A549 (cell line): ENCODE measurements at regions not wholly inside any gene's neighbourhood (a gene's known extent, or its start where the extent isn't known, plus 50 kb on each side); places are given as distances from the start of the nearest gene placed in this dataset.

Experiments used
- ATAC-seq, 2 experiments: fragments of 200-7000 bp in 1 of 2; fragments of >200 bp in 1 of 2; cut with Nextera tagmentation in 1 of 2; cut with Tn5 transposase in 1 of 2; 3 replicates each; pipeline versions ENCODE4 v1.8.0 to v1.9.1; 2018 to 2020; ENCODE audit warnings: mild to moderate bottlenecking in 1 of 2, moderate library complexity in 1 of 2
- CTCF ChIA-PET: fragments of 300-600 bp; sonication (Branson Sonifier 250); formaldehyde crosslinking; extraction: SDS; loops from one replicate; lab custom pipeline; 2021; ENCODE audit warnings: antibody characterized with exemption, inconsistent platforms; lab: Yijun Ruan, JAX
- POLR2A ChIA-PET: fragments of 350-600 bp; formaldehyde crosslinking; extraction: SDS; loops from one replicate; lab custom pipeline; 2021; ENCODE audit warnings: antibody characterized with exemption, inconsistent platforms; lab: Yijun Ruan, JAX
- DNase-seq, 2 experiments: peaks; one replicate each; pipeline versions ENCODE4 v3.0.0 to v3.0.0-alpha.2; 2011 to 2016; ENCODE audit warnings: low read depth in 1 of 2, low spot score in 1 of 2
- FAIRE-seq: peaks from 2 replicates; lab custom pipeline; 2011; peaks lifted over from hg19 to GRCh38; lab: Jason Lieb, UNC
- H3K27ac ChIP-seq, 2 experiments: fragments of >200 bp; sonication (Bioruptor Twin); formaldehyde crosslinking; 3 replicates each; pipeline ENCODE4 v1.5.1; 2016 to 2017
- H3K4me1 ChIP-seq: fragments of >200 bp; sonication (Bioruptor Twin); formaldehyde crosslinking; 3 replicates; pipeline ENCODE4 v1.6.1; 2016
- H3K4me2 ChIP-seq: fragments of >200 bp; sonication (Bioruptor Twin); formaldehyde crosslinking; 3 replicates; pipeline ENCODE4 v1.6.1; 2016
- H3K4me3 ChIP-seq: fragments of >200 bp; sonication (Bioruptor Twin); formaldehyde crosslinking; 3 replicates; pipeline ENCODE4 v1.5.1; 2016
- H3K9me3 ChIP-seq: fragments of >200 bp; sonication (Bioruptor Twin); formaldehyde crosslinking; 3 replicates; pipeline ENCODE4 v1.6.1; 2016
- BCL3 ChIP-seq: fragments of >200 bp; sonication (Bioruptor Twin); formaldehyde crosslinking; IDR thresholded peaks from 3 replicates; pipeline ENCODE4 v1.6.1; 2016
- BHLHE40 ChIP-seq: IDR thresholded peaks from 2 replicates; pipeline ENCODE4 v1.6.1; 2012; ENCODE audit warnings: low read depth, low read length, inconsistent platforms
- CHD2 ChIP-seq: fragments of 150-350 bp; IDR thresholded peaks from 2 replicates; pipeline ENCODE4 v1.6.1; 2014; ENCODE audit warnings: low read length; ENCODE audit not compliant: partially characterized antibody
- E2F6 ChIP-seq: IDR thresholded peaks from 2 replicates; pipeline ENCODE4 v1.6.1; 2012; ENCODE audit warnings: low read depth, borderline replicate concordance
- ESRRA ChIP-seq: fragments of 150-350 bp; IDR thresholded peaks from 2 replicates; pipeline ENCODE4 v1.6.1; 2014; ENCODE audit warnings: mild to moderate bottlenecking, low read length, borderline replicate concordance
- FOSL2 ChIP-seq, 2 experiments: fragments of 450-650 bp in 1 of 2; fragments of >200 bp in 1 of 2; sonication (Bioruptor Twin) in 1 of 2; formaldehyde crosslinking; IDR thresholded peaks; 2 replicates each; pipeline versions ENCODE4 v1.5.0 to v1.6.1; 2016 to 2020; ENCODE audit warnings: mild to moderate bottlenecking in 1 of 2, moderate library complexity in 1 of 2
- HDAC2 ChIP-seq: fragments of 200-600 bp; sonication (generic); IDR thresholded peaks from 2 replicates; pipeline ENCODE4 v1.6.1; 2016
- HOXB5 ChIP-seq: fragments of 250-450 bp; sonication (Bioruptor Pico); IDR thresholded peaks from 2 replicates; pipeline ENCODE4 v1.5.0; 2020; ENCODE audit warnings: mild to moderate bottlenecking, moderate library complexity
- KDM1A ChIP-seq: fragments of 200-600 bp; sonication (generic); IDR thresholded peaks from 2 replicates; pipeline ENCODE4 v1.6.1; 2016; ENCODE audit warnings: low read depth, mild to moderate bottlenecking
- KDM5A ChIP-seq: fragments of 200-600 bp; sonication (generic); IDR thresholded peaks from 2 replicates; pipeline ENCODE4 v1.6.1; 2016; ENCODE audit warnings: antibody characterized with exemption, mild to moderate bottlenecking
- MAX ChIP-seq: IDR thresholded peaks from 2 replicates; pipeline ENCODE4 v1.6.1; 2012
- RAD21 ChIP-seq, 2 experiments: fragments of >200 bp in 1 of 2; sonication (Bioruptor Twin) in 1 of 2; formaldehyde crosslinking in 1 of 2; IDR thresholded peaks in 1 of 2; conservative IDR thresholded peaks in 1 of 2; 2 replicates in 1 of 2; 3 replicates in 1 of 2; pipeline ENCODE4 v1.6.1; 2012 to 2018; ENCODE audit warnings: inconsistent platforms in 1 of 2
- RFX5 ChIP-seq: fragments of 450-650 bp; IDR thresholded peaks from 2 replicates; pipeline ENCODE4 v1.7.1; 2014; ENCODE audit warnings: antibody characterized with exemption, mild to moderate bottlenecking, moderate library complexity
- SMC3 ChIP-seq: fragments of >200 bp; sonication (Bioruptor Twin); formaldehyde crosslinking; IDR thresholded peaks from 3 replicates; pipeline ENCODE4 v1.6.1; 2018; ENCODE audit warnings: inconsistent platforms
- SREBF2 ChIP-seq: fragments of 450-650 bp; IDR thresholded peaks from 2 replicates; pipeline ENCODE4 v1.6.1; 2014; ENCODE audit warnings: mild to moderate bottlenecking, moderate library complexity
- TFCP2L1 ChIP-seq: fragments of 250-450 bp; sonication (Bioruptor Pico); IDR thresholded peaks from 2 replicates; pipeline ENCODE4 v1.5.0; 2021; ENCODE audit warnings: mild to moderate bottlenecking
- ZFP36 ChIP-seq: fragments of 450-650 bp; IDR thresholded peaks from 2 replicates; pipeline ENCODE4 v1.6.1; 2014; ENCODE audit warnings: borderline replicate concordance; ENCODE audit not compliant: partially characterized antibody
- ZSCAN20 ChIP-seq: fragments of 250-450 bp; sonication (Bioruptor Pico); IDR thresholded peaks from 2 replicates; pipeline ENCODE4 v1.8.0; 2022; ENCODE audit warnings: mild to moderate bottlenecking, moderate library complexity
- WGBS: methylation state at CpG from one replicate; pipeline ENCODE4 v1.1.6; 2017; ENCODE audit errors: missing lambda C conversion rate; 5-methylcytosine and 5-hydroxymethylcytosine counted together
- TF ChIP-seq, protein P1 (sequence below): fragments of 450-650 bp; IDR thresholded peaks from 2 replicates; pipeline ENCODE4 v1.6.1; 2014; ENCODE audit warnings: antibody characterized with exemption
- TF ChIP-seq, protein P2 (sequence below): fragments of 250-450 bp; sonication (Bioruptor Pico); IDR thresholded peaks from 2 replicates; pipeline ENCODE4 v1.5.0; 2020; ENCODE audit warnings: low read depth, mild to moderate bottlenecking, moderate library complexity
- TF ChIP-seq, protein P3 (sequence below): fragments of 200-600 bp; sonication (generic); IDR thresholded peaks from 2 replicates; pipeline ENCODE4 v1.6.1; 2016; ENCODE audit warnings: antibody characterized with exemption, mild to moderate bottlenecking, moderate library complexity

DNA sequence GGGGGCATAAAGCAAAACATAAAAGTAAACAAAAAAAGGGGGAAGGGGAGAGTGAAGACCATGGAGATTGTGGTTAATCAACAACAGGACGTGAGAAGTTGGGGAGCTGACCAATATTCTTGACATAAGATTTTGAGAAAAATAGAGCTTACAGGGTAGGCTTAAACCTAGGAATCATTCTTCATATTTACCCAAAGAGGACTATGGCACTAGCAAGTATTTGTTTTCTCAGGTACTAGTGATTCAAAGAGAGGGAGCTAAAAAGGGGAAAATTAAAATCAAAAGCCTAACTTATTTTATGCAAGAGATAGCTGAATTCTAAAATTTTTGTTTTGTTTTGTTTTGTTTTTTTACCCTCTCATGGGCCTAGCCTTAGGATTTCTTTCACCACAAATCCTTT, 427.5 kb downstream of the PIK3R1 start:
- no peaks in the 10 kb centered on the region for H3K4me1 ChIP-seq
- FAIRE-seq: no peak
- no peak for ATAC-seq
- no peak for DNase-seq
- 0% methylated on average over 1 of the region's 1 CpG for WGBS
- H3K9me3 ChIP-seq: no peaks in the 10 kb centered on the region
- ChIA-PET CTCF (interaction anchor here (1.0 to 1.5 kb wide), 2 partner anchors 14 to 39 kb away, joined by 3 read pairs; no protein-coding TSS in a partner anchor), POLR2A (no interaction called here)
- no peak overlapping the region for H3K27ac ChIP-seq
- TF ChIP-seq ZFP36 (no peak), E2F6 (no peak), TFCP2L1 (CRISPR knock-in tag) (no peak), KDM5A (no peak), SMC3 (no peak), HOXB5 (CRISPR knock-in tag) (no peak), KDM1A (no peak), RFX5 (no peak), RAD21 (conservative IDR thresholded peaks at IDR 0.05 in 1 of 2, IDR thresholded peaks at IDR 0.05 in 1 of 2) (no peak), CHD2 (no peak)
- TF ChIP-seq, protein P1, sequence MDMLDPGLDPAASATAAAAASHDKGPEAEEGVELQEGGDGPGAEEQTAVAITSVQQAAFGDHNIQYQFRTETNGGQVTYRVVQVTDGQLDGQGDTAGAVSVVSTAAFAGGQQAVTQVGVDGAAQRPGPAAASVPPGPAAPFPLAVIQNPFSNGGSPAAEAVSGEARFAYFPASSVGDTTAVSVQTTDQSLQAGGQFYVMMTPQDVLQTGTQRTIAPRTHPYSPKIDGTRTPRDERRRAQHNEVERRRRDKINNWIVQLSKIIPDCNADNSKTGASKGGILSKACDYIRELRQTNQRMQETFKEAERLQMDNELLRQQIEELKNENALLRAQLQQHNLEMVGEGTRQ: no peak
- no peak overlapping the region for H3K4me2 ChIP-seq
- no peak overlapping the region for H3K4me3 ChIP-seq

GRCh38 chr5:68644971-68645370, 429.4 kb downstream of the PIK3R1 start:
- Histone ChIP-seq H3K4me1 (no peaks in the 10 kb centered on the region), H3K4me3 (no peak overlapping the region), H3K27ac (no peak overlapping the region), H3K4me2 (no peak overlapping the region), H3K9me3 (no peaks in the 10 kb centered on the region)
- WGBS: 48% methylated on average over 3 of the region's 3 CpGs
- DNase-seq: no peak
- ATAC-seq: no peak
- ChIA-PET POLR2A (no interaction called here), CTCF (interaction anchor here (1.5 kb wide), 1 partner anchor 11 kb away, joined by 4 read pairs; no protein-coding TSS in a partner anchor)
- TF ChIP-seq RAD21 (conservative IDR thresholded peaks at IDR 0.05 in 1 of 2, IDR thresholded peaks at IDR 0.05 in 1 of 2) (no peak), MAX (no peak), HDAC2 (no peak), BHLHE40 (no peak), FOSL2 (IDR thresholded peaks at IDR 0.05) (no peak), FOSL2 (CRISPR knock-in tag; IDR thresholded peaks at IDR 0.05) (no peak), TFCP2L1 (CRISPR knock-in tag) (no peak), SREBF2 (no peak), BCL3 (no peak), ESRRA (no peak), ZSCAN20 (CRISPR knock-in tag) (no peak)
- TF ChIP-seq, protein P2, sequence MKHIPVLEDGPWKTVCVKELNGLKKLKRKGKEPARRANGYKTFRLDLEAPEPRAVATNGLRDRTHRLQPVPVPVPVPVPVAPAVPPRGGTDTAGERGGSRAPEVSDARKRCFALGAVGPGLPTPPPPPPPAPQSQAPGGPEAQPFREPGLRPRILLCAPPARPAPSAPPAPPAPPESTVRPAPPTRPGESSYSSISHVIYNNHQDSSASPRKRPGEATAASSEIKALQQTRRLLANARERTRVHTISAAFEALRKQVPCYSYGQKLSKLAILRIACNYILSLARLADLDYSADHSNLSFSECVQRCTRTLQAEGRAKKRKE: no peak
- TF ChIP-seq, protein P3, sequence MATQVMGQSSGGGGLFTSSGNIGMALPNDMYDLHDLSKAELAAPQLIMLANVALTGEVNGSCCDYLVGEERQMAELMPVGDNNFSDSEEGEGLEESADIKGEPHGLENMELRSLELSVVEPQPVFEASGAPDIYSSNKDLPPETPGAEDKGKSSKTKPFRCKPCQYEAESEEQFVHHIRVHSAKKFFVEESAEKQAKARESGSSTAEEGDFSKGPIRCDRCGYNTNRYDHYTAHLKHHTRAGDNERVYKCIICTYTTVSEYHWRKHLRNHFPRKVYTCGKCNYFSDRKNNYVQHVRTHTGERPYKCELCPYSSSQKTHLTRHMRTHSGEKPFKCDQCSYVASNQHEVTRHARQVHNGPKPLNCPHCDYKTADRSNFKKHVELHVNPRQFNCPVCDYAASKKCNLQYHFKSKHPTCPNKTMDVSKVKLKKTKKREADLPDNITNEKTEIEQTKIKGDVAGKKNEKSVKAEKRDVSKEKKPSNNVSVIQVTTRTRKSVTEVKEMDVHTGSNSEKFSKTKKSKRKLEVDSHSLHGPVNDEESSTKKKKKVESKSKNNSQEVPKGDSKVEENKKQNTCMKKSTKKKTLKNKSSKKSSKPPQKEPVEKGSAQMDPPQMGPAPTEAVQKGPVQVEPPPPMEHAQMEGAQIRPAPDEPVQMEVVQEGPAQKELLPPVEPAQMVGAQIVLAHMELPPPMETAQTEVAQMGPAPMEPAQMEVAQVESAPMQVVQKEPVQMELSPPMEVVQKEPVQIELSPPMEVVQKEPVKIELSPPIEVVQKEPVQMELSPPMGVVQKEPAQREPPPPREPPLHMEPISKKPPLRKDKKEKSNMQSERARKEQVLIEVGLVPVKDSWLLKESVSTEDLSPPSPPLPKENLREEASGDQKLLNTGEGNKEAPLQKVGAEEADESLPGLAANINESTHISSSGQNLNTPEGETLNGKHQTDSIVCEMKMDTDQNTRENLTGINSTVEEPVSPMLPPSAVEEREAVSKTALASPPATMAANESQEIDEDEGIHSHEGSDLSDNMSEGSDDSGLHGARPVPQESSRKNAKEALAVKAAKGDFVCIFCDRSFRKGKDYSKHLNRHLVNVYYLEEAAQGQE: no peak
- TF ChIP-seq, protein P1: no peak
- no peak for FAIRE-seq
